ENCODE measurements at regions not wholly inside any gene's neighbourhood (a gene's known extent, or its start where the extent isn't known, plus 50 kb on each side); places are given as distances from the start of the nearest gene placed in this dataset.

GRCh38 chr1:105891308-105891707 lies 1165.2 kb upstream of the PRMT6 start:
- H3K36me3 Mint-ChIP-seq (ENCODE audit: low read depth) = no peaks in the 10 kb centered on the region
- peaks cover 19% of the 10 kb centered on the region for H3K9me3 Mint-ChIP-seq
- H3K27me3 Mint-ChIP-seq = no peaks in the 10 kb centered on the region
- no peak for ATAC-seq
- no peak overlapping the region for H3K4me3 Mint-ChIP-seq
- H3K27ac Mint-ChIP-seq = no peak overlapping the region
- H3K4me1 Mint-ChIP-seq = no peaks in the 10 kb centered on the region
- no peak for DNase-seq

- H3K36me3 Mint-ChIP-seq (ENCODE audit: low read depth) = no peaks in the 10 kb centered on the region
- ATAC-seq (no peak), DNase-seq (no peak)
- H3K27ac Mint-ChIP-seq = no peak overlapping the region
- H3K9me3 Mint-ChIP-seq = peaks cover 28% of the 10 kb centered on the region
- no peaks in the 10 kb centered on the region for H3K4me1 Mint-ChIP-seq
- H3K27me3 Mint-ChIP-seq = no peaks in the 10 kb centered on the region
- no peak overlapping the region for H3K4me3 Mint-ChIP-seq
These were observed 1162.5 kb upstream of the PRMT6 start for GRCh38 chr1:105894006-105894405.

GRCh38 chr1:105909811-105910210 lies 1146.7 kb upstream of the PRMT6 start:
- Mint-ChIP-seq H3K4me1 (no peaks in the 10 kb centered on the region), H3K4me3 (no peak overlapping the region), H3K9me3 (peaks cover 18% of the 10 kb centered on the region), H3K27me3 (no peaks in the 10 kb centered on the region), H3K27ac (no peak overlapping the region), H3K36me3 (ENCODE audit: low read depth) (no peaks in the 10 kb centered on the region)
- ATAC-seq (no peak), DNase-seq (no peak)

GRCh38 chr1:105914403-105914802 lies 1142.1 kb upstream of the PRMT6 start:
- H3K4me1 Mint-ChIP-seq = no peaks in the 10 kb centered on the region
- no peak overlapping the region for H3K27ac Mint-ChIP-seq
- H3K27me3 Mint-ChIP-seq = no peaks in the 10 kb centered on the region
- DNase-seq (no peak), ATAC-seq (no peak)
- H3K4me3 Mint-ChIP-seq = no peak overlapping the region
- H3K36me3 Mint-ChIP-seq (ENCODE audit: low read depth) = no peaks in the 10 kb centered on the region
- H3K9me3 Mint-ChIP-seq = peaks cover 11% of the 10 kb centered on the region

- Mint-ChIP-seq H3K27me3 (no peaks in the 10 kb centered on the region), H3K4me1 (no peaks in the 10 kb centered on the region), H3K36me3 (ENCODE audit: low read depth) (no peaks in the 10 kb centered on the region), H3K9me3 (peaks cover 15% of the 10 kb centered on the region), H3K4me3 (no peak overlapping the region), H3K27ac (no peak overlapping the region)
- no peak for DNase-seq
- no peak for ATAC-seq
These were observed 1121.7 kb upstream of the PRMT6 start for GRCh38 chr1:105934806-105935205.

- Mint-ChIP-seq H3K9me3 (peaks cover 37% of the 10 kb centered on the region), H3K4me3 (no peak overlapping the region), H3K27ac (no peak overlapping the region), H3K4me1 (no peaks in the 10 kb centered on the region), H3K36me3 (ENCODE audit: low read depth) (no peaks in the 10 kb centered on the region), H3K27me3 (no peaks in the 10 kb centered on the region)
- no peak for ATAC-seq
- no peak for DNase-seq
These were observed 1091.6 kb upstream of the PRMT6 start for GRCh38 chr1:105964879-105965278.

- H3K27ac Mint-ChIP-seq = no peak overlapping the region
- H3K36me3 Mint-ChIP-seq (ENCODE audit: low read depth) = no peaks in the 10 kb centered on the region
- peaks cover 10% of the 10 kb centered on the region for H3K9me3 Mint-ChIP-seq
- no peaks in the 10 kb centered on the region for H3K27me3 Mint-ChIP-seq
- DNase-seq (no peak), ATAC-seq (no peak)
- no peaks in the 10 kb centered on the region for H3K4me1 Mint-ChIP-seq
- H3K4me3 Mint-ChIP-seq = no peak overlapping the region
These were observed 1059.0 kb upstream of the PRMT6 start for GRCh38 chr1:105997516-105997915.

GRCh38 chr1:106022312-106022902 lies 1034.1 kb upstream of the PRMT6 start:
- no peak overlapping the region for H3K4me3 Mint-ChIP-seq
- no peaks in the 10 kb centered on the region for H3K27me3 Mint-ChIP-seq
- H3K4me1 Mint-ChIP-seq = no peaks in the 10 kb centered on the region
- no peaks in the 10 kb centered on the region for H3K36me3 Mint-ChIP-seq (ENCODE audit: low read depth)
- no peak for DNase-seq
- peaks cover 20% of the 10 kb centered on the region for H3K9me3 Mint-ChIP-seq
- H3K27ac Mint-ChIP-seq = no peak overlapping the region
- ATAC-seq = no peak

GRCh38 chr1:106027871-106028270 lies 1028.6 kb upstream of the PRMT6 start:
- no peaks in the 10 kb centered on the region for H3K36me3 Mint-ChIP-seq (ENCODE audit: low read depth)
- no peak overlapping the region for H3K4me3 Mint-ChIP-seq
- H3K27me3 Mint-ChIP-seq = no peaks in the 10 kb centered on the region
- no peak overlapping the region for H3K27ac Mint-ChIP-seq
- H3K4me1 Mint-ChIP-seq = no peaks in the 10 kb centered on the region
- DNase-seq (no peak), ATAC-seq (no peak)
- peaks cover 15% of the 10 kb centered on the region for H3K9me3 Mint-ChIP-seq

GRCh38 chr1:106037526-106037925 lies 1018.9 kb upstream of the PRMT6 start:
- Mint-ChIP-seq H3K4me1 (no peaks in the 10 kb centered on the region), H3K27ac (no peak overlapping the region), H3K36me3 (ENCODE audit: low read depth) (no peaks in the 10 kb centered on the region), H3K4me3 (no peak overlapping the region), H3K9me3 (peaks cover 26% of the 10 kb centered on the region), H3K27me3 (no peaks in the 10 kb centered on the region)
- ATAC-seq = no peak
- no peak for DNase-seq

- Mint-ChIP-seq H3K9me3 (peaks cover 31% of the 10 kb centered on the region), H3K4me1 (no peaks in the 10 kb centered on the region), H3K27ac (no peak overlapping the region), H3K4me3 (no peak overlapping the region), H3K36me3 (ENCODE audit: low read depth) (no peaks in the 10 kb centered on the region), H3K27me3 (no peaks in the 10 kb centered on the region)
- DNase-seq = no peak
- ATAC-seq = no peak
These were observed 1018.2 kb upstream of the PRMT6 start for GRCh38 chr1:106038260-106038659.

- Mint-ChIP-seq H3K4me1 (no peaks in the 10 kb centered on the region), H3K4me3 (no peak overlapping the region), H3K27ac (no peak overlapping the region), H3K27me3 (no peaks in the 10 kb centered on the region), H3K36me3 (ENCODE audit: low read depth) (no peaks in the 10 kb centered on the region), H3K9me3 (peaks cover 25% of the 10 kb centered on the region)
- no peak for ATAC-seq
- no peak for DNase-seq
These were observed 1012.5 kb upstream of the PRMT6 start for GRCh38 chr1:106043971-106044370.

GRCh38 chr1:106047210-106047609 lies 1009.3 kb upstream of the PRMT6 start:
- no peak for DNase-seq
- Mint-ChIP-seq H3K4me1 (no peaks in the 10 kb centered on the region), H3K27ac (no peak overlapping the region), H3K36me3 (ENCODE audit: low read depth) (no peaks in the 10 kb centered on the region), H3K4me3 (no peak overlapping the region), H3K27me3 (no peaks in the 10 kb centered on the region), H3K9me3 (peaks cover 22% of the 10 kb centered on the region)
- no peak for ATAC-seq

GRCh38 chr1:106049595-106049994 lies 1006.9 kb upstream of the PRMT6 start:
- H3K36me3 Mint-ChIP-seq (ENCODE audit: low read depth) = no peaks in the 10 kb centered on the region
- no peaks in the 10 kb centered on the region for H3K4me1 Mint-ChIP-seq
- H3K9me3 Mint-ChIP-seq = peaks cover 11% of the 10 kb centered on the region
- no peak overlapping the region for H3K4me3 Mint-ChIP-seq
- DNase-seq (no peak), ATAC-seq (no peak)
- H3K27ac Mint-ChIP-seq = no peak overlapping the region
- no peaks in the 10 kb centered on the region for H3K27me3 Mint-ChIP-seq

GRCh38 chr1:106055855-106056254 lies 1000.6 kb upstream of the PRMT6 start:
- Mint-ChIP-seq H3K27ac (no peak overlapping the region), H3K9me3 (peaks cover 7% of the 10 kb centered on the region), H3K36me3 (ENCODE audit: low read depth) (no peaks in the 10 kb centered on the region), H3K27me3 (no peaks in the 10 kb centered on the region), H3K4me3 (no peak overlapping the region), H3K4me1 (no peaks in the 10 kb centered on the region)
- no peak for ATAC-seq
- DNase-seq = no peak
